ENCODE measurements at regions not wholly inside any gene's neighbourhood (a gene's known extent, or its start where the extent isn't known, plus 50 kb on each side); places are given as distances from the start of the nearest gene placed in this dataset.

DNA sequence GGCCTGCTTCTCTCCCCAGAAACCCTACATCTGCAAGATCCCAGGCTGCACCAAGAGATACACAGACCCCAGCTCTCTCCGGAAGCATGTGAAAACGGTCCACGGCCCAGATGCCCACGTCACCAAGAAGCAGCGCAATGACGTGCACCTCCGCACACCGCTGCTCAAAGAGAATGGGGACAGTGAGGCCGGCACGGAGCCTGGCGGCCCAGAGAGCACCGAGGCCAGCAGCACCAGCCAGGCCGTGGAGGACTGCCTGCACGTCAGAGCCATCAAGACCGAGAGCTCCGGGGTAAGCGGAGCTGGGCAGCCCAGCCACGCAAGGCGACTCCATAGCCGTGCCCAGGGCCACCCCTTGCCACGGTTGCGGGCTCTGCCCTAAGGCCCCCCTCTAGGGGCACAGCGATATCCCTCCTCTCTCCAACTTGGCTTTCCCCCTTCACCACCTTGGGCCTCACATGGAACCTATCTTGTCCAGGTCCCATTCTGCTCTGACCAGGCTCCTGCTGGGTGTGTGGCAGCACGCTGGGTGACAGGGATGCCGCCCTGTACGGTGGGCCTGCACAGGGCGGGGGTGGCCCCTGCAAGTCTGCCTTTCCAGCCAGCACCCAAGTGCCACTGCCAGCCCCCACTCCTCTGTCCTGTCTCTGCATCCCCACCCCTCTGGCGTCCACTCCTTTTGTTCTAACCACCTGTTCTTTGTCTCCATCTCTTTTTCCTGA, 248.9 kb downstream of the GLI2 start:
- TF ChIP-seq, protein P1, sequence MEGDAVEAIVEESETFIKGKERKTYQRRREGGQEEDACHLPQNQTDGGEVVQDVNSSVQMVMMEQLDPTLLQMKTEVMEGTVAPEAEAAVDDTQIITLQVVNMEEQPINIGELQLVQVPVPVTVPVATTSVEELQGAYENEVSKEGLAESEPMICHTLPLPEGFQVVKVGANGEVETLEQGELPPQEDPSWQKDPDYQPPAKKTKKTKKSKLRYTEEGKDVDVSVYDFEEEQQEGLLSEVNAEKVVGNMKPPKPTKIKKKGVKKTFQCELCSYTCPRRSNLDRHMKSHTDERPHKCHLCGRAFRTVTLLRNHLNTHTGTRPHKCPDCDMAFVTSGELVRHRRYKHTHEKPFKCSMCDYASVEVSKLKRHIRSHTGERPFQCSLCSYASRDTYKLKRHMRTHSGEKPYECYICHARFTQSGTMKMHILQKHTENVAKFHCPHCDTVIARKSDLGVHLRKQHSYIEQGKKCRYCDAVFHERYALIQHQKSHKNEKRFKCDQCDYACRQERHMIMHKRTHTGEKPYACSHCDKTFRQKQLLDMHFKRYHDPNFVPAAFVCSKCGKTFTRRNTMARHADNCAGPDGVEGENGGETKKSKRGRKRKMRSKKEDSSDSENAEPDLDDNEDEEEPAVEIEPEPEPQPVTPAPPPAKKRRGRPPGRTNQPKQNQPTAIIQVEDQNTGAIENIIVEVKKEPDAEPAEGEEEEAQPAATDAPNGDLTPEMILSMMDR (IDR thresholded peaks at IDR 0.05; ENCODE audit: poor library complexity, severe bottlenecking) = no peak
- TF ChIP-seq MXI1 (conservative IDR thresholded peaks at IDR 0.05; ENCODE audit: poor library complexity, severe bottlenecking) = no peak
- TF ChIP-seq EP300 (conservative IDR thresholded peaks at IDR 0.05; ENCODE audit: poor library complexity, severe bottlenecking) = no peak

Data from neural cell (in vitro differentiated cells).